Putamen (tissue), 1 donor: ENCODE measurements at regions not wholly inside any gene's neighbourhood (a gene's known extent, or its start where the extent isn't known, plus 50 kb on each side); places are given as distances from the start of the nearest gene placed in this dataset.

Experiments
- DNase-seq: peaks from one replicate; pipeline ENCODE4 v3.0.0-alpha.2; 2016; ENCODE audit warnings: low spot score

DNA sequence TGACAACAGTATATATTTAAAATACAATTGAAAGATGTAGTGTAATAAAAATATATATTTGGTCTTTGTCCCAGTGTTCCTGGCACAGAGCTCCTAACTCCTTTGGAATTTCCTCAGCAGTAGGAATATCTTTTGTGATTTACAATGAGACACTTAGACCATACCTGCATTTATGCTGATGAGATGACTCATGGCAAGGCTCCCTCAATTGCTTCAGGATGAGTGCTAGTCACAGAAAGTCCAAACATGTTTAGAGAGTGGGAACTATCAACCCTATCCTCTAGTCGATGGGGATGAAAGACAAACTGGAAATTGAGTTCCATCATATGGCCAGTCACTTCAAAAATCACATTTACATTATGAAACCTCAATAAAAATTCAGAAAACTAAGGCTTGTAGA is 588.3 kb upstream of the LMCD1 start:
- DNase-seq: no peak

DNA sequence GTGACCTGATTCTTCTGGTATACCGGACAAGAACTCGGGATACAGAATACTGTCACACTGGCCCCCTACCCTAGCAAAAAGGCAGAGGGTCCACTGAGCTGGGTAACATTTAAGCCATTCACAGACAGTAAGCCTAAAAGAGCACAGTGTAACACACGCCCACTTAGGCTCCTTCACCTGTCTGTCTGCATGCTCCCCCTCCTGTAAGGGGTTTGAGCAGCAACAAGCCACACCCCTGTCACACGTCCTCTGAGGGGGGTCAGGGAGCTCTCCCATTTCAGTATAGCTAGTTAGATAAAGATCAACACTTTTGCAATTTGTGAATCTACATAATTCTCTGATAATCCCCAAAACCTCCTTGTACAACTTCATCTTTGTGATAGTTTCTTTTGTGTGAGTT is 586.3 kb upstream of the LMCD1 start:
- DNase-seq: no peak

DNA sequence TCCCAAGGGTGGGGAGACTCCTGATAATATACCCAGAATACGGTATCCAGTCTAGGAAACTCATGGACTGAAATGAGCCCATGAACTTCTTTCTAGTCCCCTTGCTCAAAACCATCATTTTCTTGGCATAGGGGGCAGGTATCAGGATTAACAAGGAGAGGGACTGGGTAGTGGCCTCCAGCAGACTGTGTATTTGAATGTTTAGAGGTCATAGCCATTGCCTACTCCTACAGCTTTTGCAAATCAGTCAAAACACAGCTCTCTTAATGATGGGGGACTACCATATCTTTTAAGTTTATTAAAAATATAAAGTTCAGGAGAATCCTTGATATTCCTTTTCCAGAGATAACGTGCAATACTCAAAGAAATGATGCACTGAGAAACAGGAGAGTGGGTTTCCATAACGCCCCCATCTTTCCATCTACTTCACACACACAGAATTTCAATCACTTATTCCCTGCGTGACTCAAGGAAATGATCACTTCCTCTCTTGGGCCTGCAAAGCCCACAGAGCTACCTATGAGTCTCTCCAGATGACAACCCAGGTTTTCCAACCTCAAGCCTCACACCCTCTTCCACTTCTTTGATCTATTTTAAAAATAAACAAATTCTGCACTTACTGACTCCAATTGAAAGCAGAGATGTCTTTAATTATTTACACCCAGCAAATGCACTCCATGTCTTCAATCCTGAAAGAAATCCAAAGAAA is 584.0 kb upstream of the LMCD1 start:
- no peak for DNase-seq

DNA sequence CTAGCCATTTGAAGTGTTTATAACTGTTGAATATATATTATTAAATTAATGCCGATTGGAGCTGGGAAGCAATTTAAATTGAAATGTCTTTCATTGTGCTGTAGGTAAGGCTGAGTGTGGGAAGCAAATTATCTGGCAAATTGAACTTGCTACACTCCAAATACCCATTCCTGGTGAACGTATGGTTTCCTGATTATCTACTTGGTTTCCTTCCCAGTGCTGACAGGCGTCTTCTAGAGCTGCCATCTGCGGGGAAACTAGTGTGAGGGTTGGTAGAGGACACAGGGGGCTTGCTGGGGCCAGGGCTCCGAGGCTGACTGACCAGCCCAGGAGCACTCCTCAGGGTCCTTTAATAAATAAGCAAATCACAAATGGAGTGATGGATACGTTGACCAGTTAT is 581.4 kb upstream of the LMCD1 start:
- DNase-seq: peak; percentile 23

DNA sequence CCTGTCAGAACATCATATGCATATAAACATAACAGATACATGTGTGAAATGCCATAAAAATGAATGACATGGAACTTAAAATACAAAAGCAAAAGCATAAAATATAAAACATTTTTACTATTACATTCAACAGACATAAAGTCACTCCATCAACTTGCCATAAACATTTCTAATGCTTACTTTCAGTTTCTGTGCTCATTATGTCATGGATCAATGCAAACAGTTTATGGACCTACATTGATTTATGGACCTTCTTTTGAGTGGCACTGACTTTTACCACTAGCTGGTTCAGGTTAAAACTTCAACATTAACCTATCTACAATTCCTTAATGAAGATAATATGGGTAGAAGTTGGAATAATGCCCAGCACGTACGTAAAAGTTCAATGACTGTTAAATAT is 577.4 kb upstream of the LMCD1 start:
- DNase-seq: no peak

DNA sequence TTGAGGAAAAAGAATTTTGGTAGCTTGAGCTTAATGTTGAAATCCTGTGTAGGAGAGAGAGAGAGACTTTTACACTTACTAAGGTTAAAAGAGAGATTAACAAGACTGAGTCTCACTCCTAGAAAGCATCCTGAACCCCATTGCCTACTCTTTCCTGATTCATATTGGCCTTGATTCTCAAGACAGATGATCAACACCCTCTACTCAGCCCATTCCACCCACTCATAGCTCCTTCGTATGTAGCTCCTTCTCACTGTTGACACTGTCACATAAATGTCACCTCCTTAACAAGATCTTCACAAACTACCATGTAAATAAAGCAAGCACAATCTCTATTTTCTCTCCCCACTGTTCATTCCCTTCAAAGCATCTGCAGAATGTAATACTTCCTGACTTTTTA is 574.6 kb upstream of the LMCD1 start:
- DNase-seq: no peak

DNA sequence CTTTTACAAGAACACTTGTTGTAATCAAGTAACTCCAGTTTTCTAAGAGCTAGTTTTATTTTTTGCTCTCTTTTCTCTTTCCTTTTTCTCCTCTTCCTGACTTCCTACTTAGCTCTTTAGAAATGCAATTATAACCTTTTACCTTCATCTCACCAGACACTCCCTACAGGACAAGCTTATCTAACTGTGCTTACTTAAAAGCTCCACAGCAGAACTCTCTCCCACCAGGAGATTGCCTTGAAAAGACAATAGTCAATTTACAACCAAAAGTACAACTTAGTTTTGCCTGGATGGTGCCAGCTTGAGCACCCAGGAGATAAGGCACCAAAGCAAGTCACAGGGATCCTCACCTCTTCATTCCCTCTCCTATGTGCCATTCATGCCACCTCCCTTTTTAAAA is 573.8 kb upstream of the LMCD1 start:
- DNase-seq: no peak

DNA sequence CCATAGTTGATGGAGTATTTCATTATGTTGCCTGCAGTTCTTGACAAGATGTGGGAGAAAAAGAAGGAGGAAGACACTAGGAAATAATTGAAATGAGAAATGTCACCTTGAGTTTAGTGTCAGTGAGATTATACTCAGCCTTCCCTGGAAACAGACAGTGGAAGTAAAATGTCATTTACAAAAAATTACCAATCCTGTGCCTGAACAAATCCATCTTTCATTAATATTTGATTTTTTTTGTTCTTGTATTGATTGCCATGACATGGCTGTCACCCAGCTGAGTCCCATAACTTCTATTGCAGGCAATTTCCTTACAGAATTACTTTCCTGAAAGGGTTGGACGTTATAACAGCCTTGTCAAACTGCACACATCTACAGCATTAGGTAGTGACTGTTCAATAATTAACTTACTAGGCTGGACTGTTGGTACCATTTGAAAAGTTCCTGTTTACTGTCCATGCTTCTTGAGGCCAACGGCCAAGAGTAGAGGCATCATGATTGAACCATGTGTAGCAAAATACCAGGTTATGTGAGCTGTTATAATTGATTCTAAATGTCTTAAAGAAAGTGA is 572.2 kb upstream of the LMCD1 start:
- DNase-seq: no peak

DNA sequence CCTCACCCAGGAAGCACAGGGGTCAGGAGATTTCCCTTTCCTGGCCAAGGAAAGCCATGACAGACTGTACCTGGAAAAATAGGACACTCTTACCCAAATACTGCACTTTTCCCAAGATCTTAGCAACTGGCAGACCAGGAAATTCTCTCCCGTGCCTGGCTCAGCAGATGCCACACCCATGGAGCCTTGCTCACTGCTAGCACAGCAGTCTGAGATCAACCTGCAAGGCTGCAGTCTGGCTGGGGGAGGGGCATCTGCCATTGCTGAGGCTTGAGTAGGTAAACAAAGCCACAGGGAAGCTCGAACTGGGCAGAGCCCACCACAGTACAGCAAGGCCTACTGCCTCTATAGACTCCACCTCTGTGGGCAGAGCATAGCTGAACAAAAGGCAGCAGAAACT is 567.3 kb upstream of the LMCD1 start:
- no peak for DNase-seq

DNA sequence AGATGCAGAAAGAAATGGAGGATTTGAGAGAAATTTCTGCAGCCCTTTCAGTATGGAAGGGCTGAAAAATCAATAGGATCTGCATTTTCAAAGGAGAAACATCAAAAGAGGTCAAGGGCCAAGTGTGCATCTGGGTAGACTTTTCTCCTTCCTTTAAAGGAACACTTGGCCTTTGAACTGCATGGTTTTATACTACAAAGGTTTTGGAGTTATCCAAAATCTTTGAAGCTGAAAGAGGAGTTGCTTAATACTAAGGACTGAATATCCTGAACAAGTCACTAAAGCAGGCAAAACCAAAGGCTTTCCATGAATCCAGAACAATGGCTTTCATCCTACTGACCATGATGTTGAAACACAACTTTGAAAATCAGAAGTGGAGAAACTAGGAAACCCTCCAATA is 553.7 kb upstream of the LMCD1 start:
- no peak for DNase-seq

DNA sequence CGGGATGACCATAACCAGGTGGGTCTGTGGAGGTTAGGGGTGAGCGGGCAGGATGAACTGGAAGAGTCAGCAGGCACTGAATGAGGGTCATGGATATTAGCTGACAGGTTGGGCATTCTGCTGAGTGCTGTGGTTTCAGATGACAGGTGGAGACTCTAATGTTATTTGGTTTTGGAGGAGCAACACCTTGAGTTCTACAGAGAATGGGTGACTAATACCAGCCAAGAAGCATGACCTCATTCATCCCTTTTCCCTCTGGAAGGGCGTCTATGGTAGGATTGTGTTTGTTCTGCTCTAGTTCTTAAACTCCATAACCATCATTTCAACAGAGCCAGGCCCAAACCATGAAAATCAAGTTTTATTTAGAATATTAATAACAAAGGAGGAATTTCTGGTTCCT is 550.7 kb upstream of the LMCD1 start:
- no peak for DNase-seq

DNA sequence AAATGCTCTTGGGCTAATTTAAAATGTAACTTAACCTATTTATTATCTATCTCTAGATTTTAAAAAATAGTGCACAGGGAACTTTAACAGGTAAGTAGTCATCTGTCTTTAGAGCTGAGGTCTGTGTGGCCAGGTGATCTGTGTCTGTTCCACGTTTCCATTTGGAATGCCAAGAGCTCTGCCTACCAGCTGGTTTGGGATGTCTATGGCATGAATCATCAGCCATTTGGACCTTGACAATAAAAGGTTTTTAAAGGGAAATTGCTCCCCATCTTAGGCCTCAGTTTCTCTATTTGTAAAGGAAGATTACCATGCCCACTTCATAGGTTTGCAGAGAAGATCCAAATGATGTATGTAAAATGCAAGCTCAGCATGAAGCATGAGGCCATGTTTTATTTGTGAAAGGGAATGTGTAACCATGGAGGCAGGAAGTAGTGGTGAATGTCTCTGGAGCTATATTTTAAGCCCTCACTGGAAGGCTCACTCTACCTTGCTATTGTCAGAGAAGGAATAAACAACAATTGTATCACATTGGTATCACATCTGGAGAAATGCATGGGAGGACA is 548.1 kb upstream of the LMCD1 start:
- no peak for DNase-seq

DNA sequence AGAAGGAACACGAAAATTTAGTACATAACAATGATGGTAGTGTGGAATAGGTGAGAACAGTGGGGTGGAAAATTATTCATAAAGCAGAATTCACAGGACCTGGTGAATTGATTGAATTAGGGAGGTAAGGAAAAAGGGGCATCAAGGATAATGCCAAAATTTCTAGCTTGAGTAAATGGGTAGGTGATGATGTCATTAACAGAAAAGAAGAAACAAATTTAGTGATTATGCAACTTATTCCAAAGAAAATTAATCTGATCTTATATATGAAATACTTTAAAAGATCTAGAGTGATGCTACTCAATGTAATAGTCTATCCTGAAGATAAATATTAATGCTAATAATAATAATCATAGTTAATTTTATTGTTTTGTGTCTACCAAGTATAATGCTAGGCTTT is 544.6 kb upstream of the LMCD1 start:
- DNase-seq: no peak

DNA sequence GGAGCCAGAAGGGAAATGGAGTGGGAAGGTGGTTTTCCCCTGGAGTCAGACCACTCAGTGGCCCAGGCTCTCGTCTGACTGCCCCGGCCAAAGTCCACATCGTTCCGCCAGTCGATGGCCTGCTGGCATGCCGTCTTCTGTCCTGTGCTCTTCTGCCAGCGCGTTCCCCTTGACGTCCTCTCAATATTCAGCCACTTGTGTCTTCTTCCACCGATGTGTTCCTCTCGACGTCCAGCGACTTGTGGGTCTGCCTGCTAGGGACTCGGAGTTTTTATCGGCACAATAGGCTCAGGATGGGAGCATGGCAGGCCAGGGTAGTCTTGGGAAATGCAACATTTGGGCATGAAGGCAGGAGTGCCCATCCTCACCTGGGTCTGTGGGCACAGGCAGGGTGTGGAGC is 542.5 kb upstream of the LMCD1 start:
- no peak for DNase-seq

DNA sequence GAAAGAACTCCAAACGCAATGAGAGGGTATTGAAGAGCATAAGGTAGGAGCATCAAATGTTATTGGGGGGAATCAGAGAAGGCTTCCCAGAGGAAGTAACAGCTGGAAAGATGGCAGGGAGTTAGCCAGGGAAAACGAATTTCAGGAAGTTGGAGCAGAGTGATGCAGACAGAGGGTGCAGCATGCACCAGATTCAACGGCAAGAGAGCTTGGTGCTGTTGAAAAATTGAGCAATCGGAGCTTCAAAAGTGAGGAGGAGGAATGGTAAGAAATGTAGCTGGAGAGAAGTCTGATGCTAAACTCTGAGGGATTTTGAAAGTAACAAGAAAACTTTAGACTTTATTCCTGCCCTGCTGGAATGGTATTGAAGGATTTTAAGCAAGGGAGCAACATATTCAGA is 541.0 kb upstream of the LMCD1 start:
- DNase-seq: peak; percentile 35

DNA sequence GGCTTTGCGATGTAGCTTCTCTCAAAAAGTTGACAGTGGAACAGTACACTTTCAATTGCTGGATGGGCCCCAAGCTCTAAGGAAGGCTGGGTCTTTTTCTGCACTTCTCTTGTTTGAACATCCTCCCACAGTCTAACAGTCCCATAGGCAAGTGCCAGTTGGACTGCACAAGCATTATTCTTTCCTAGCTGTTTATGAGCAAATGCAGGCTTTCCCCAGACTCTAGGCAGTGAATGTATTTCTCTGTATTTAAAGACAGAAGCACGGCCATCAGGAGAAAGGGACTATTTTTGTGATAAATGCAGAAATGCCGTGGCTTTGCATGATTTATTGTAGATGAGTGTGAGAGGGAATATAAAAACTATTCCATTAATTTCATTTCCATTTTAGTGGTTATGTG is 539.3 kb upstream of the LMCD1 start:
- no peak for DNase-seq

DNA sequence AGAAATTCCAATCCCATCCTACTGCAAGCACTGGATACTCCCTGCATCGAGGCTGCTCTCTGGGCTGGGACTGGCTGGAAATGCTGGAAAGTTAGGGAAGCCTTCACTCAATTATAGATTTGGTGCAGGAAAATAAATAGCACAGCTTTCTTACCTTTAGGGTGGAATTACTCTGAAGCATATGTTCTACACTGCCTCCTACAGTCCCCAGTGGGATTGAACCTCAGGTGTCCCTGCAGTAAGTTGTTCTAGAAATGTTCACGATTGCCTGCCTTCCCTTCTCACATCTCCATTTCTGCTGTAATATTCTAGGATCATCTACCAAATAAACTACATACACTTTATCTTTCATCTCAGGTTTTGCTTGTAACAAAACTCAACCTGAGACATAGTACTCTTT is 536.7 kb upstream of the LMCD1 start:
- no peak for DNase-seq

DNA sequence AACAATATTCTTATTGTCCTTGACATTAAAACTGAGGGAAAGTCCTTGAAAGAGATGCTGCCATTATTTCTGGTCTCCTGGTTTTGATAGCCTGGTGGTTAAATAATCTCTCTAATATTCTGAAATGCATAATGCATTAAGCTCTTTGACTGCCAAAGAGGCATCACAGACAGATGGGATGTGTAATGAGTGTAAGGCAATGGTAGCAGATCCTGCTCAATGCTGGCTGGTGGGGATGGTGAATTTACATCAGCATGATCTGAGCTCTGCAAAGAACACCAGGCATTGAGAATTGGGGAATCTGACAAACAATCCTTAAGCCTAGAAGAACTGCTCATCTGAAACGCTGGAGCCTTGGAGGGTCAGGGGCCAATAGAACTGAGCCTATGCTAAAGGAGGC is 528.6 kb upstream of the LMCD1 start:
- DNase-seq: no peak

DNA sequence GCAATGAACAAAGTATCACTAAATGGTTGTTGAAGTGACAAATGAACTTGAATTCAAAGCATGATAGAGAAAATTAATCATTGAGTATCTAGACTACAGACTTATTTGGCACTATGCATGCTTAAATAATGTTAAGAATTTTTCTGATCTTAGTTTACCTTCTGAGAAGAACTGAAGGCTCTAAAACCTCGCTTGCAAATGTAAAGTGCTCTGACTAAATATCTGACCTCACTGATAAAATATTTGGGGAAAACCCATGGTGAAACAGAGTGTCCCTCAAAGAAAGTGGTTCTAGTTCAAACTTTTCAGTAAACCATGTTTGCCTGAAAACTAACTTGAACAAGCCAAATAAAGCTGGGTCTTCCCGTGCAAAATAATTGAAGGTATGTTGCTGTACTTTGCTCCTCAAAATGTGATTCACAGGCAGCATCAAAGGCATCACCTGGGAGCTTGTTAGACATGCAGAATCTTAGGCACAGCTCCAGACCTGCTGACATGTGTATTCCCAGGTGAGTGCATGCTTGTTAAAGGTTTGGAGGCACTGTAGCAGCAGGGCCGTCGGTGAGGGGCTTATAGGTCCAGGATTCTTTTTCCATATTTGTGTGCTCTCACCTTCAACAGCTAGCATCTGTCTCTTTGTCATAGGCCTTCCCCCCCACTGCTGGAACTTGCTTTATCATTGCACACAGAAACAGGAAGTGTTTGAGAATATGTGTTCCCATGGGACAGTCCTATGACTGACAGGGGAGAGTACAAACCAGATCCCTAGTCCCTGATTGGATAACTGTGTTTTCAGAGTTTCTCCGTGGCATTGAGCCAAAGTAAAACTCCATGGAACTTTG is 524.2 kb upstream of the LMCD1 start:
- no peak for DNase-seq

DNA sequence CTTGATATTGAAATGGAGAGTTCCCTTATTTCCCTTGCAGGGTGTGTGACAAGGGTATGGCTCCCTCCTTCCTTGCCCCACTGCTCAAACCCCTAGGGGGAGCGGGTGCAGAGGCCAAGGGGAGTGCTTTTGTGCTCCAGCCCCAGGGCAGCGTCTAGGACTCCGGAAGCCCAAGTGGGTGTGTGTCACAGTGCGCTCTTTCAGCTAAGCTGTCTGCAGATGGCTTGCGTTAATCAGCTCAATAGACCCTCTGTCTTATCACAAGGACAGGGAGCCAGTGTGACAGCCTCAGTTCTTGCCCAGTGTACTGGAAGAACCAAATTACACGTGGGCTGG is 523.6 kb upstream of the LMCD1 start:
- peak; percentile 80 for DNase-seq

DNA sequence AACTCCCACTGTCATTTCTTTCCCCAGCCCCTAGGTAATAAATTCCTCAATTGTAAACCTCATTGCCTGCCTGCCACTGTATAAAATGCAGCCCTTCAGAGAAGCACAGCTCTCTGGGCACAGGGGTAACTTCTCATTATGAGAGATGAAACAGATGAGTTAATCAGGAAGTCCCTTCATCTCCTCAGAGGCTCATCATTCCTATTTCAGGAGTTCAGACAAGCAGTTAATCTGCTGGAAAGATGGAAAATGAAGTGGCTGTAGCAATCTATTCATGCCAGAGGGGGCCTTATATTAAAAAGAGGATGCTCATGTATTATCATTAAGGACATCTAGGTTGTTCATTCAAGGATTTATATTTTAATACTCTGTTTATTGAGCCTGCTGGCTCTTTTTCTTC is 519.5 kb upstream of the LMCD1 start:
- DNase-seq: no peak

DNA sequence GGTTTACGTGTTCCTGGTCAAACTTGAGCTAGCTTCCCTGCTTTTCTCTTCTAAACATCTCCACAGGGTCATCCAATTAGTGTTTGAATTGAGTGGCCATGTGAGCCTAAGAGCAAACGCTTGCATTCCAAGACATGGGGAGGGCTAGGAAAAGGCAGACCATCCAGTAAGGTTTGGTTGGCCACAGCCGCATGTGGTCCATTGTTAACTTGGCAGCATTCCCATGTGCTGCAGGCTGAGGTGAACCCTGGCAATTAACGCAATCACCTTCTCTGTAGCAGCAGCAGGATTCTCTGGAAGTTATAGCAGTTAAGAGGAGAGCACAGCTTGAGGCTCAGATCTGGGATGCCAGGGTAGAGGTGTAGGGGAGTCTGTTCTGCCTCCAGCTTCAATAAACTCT is 502.2 kb upstream of the LMCD1 start:
- no peak for DNase-seq

DNA sequence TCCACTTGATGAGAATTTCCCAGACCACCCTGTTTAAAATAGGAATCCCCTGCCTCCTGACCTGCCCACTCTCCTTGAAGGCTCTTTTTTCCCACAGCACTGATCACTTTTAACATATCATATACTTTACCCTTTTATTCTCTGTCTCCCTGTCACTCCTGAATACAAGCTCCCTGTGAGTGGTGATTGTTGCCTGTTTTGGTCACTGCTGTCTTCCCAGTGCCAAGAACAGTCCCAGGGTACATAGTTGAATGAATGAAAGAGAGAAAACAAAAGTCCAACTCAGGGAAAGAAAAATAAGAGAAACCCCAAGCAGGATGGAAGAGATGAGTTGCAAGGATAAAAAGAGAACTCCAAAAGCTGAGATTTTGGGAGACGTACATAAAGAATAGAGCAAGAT is 500.3 kb upstream of the LMCD1 start:
- DNase-seq: no peak
